AG09309 (cell line): ENCODE measurements at regions not wholly inside any gene's neighbourhood (a gene's known extent, or its start where the extent isn't known, plus 50 kb on each side); places are given as distances from the start of the nearest gene placed in this dataset.

Experiments used
- DNase-seq: peaks from one replicate; pipeline ENCODE4 v3.0.0-alpha.2; 2010; ENCODE audit warnings: low read depth
- H3K4me3 ChIP-seq: 2 replicates; pipeline ENCODE4 v1.5.1; 2011; ENCODE audit warnings: mild to moderate bottlenecking, low read depth, low read length, moderate library complexity; ENCODE audit not compliant: control insufficient read depth
- TF ChIP-seq, protein P1 (sequence below): IDR thresholded peaks from 2 replicates; pipeline ENCODE4 v1.5.1; 2011; ENCODE audit warnings: mild to moderate bottlenecking, low read depth, low read length, inconsistent platforms; ENCODE audit not compliant: insufficient read depth, control insufficient read depth; ENCODE audit errors: missing control alignments

DNA sequence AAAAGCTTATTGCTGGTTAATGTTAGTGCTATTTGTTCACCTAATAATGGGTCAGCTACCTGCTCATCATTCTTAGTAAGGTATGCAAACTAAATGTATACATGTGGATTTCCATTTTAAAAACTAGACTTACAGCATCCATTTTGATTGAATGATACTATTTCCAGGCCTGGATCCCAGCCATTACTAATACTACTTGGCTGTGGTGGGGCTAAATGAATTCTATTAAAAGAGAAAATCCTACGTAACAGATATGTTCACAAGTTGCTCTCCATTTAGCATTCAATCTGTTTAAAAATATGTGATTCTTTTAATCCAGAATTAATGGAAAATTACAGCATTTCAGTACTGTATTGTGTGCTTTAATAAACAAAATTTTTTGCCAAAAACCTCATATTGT is 169.4 kb upstream of the MIR17HG start:
- TF ChIP-seq, protein P1, sequence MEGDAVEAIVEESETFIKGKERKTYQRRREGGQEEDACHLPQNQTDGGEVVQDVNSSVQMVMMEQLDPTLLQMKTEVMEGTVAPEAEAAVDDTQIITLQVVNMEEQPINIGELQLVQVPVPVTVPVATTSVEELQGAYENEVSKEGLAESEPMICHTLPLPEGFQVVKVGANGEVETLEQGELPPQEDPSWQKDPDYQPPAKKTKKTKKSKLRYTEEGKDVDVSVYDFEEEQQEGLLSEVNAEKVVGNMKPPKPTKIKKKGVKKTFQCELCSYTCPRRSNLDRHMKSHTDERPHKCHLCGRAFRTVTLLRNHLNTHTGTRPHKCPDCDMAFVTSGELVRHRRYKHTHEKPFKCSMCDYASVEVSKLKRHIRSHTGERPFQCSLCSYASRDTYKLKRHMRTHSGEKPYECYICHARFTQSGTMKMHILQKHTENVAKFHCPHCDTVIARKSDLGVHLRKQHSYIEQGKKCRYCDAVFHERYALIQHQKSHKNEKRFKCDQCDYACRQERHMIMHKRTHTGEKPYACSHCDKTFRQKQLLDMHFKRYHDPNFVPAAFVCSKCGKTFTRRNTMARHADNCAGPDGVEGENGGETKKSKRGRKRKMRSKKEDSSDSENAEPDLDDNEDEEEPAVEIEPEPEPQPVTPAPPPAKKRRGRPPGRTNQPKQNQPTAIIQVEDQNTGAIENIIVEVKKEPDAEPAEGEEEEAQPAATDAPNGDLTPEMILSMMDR: no peak
- DNase-seq: no peak
- no peak overlapping the region for H3K4me3 ChIP-seq

DNA sequence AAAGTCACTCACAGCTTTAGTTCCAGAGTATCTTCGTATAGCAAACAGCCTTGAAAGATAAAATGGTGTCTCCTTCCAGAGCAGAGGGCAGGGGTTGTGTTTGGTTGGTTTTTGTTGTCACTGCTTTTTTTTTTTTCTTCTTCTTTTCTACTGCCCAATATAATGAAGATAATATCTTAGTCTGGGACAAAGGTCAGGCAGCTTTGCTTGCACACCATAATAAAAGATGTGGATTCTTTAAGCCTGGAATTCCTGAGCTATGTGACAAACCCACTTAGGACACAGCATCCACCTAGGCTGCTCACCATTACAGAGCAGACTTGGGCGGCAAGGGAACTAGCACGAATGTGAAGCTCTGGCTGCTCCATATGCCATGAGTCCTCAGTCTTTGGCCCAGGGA is 165.6 kb upstream of the MIR17HG start:
- H3K4me3 ChIP-seq: no peak overlapping the region
- TF ChIP-seq, protein P1: no peak
- no peak for DNase-seq

DNA sequence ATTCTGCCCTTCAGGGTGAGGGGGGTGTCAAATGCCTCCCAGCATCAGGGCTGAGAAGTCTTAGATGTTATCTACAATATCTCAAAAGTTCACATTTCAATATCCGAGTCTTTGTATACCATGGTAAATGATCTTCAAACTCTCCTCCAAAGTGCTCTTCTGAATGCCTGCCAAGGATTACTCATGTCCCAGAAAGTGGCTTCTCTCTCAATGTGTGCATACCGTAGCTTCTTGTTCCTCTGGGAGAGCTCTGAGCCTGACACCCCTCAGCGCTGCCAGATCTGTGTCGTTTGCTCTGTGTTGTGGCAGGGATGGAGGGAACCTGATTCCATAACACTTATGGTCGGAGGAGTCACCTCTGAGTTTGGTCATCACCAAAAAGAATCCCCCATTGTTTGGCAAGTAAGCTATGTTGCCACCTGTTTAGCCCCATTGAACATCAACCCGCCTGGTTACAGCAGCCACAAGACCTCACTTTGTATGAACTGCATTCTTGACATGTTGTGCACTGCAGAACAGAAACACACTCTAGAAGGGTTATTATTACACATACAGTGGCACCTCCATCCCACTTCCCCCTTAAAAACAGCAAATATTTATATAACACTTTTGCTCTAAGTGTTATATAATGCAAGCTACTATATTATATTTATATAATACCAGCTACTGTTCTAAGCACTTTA is 163.1 kb upstream of the MIR17HG start:
- no peak overlapping the region for H3K4me3 ChIP-seq
- no peak for DNase-seq
- TF ChIP-seq, protein P1: no peak

DNA sequence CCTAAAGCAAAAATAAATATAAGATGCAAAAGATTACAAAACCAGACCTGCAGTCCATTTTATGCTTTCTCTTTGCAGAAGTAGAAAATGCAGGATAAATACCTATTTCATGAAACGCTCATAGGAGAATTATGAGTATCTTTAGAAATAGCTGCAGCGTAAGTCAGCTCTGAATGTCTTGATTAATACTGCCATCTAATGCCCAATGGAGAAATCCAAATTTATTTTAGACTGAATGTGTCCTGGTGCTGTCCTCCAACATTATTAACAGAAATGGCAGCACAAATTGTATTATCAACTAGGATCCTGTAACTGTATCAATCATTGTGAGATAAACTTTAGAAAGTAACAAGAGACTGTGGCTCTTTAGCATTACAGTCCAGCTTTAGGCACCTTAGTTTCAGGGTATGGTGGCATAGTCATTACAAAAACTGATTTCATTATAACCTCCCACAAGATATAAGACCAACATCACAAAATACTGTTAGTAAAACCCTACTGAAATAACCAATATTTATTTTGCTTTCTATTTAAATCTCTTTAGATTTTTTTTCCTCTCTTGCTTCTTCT is 162.1 kb upstream of the MIR17HG start:
- DNase-seq: no peak
- no peak overlapping the region for H3K4me3 ChIP-seq
- TF ChIP-seq, protein P1: no peak

DNA sequence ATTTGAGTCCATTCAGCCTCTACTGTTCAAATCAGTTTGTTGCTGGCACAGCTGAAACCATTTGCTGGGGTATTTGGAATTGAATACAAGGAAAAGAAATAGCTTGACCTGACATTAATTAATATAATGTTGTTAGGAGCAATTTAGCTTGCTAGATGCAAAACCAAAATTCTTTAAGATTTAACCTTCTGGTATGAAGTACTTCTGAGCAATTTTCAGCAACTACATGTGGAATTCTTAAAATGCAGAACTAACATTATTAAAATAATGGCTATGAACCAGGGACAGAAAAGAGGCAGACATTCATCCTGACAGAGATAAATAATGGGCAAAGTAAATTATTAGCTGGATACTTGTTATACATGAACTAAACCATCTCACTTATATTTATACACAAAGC is 160.0 kb upstream of the MIR17HG start:
- no peak overlapping the region for H3K4me3 ChIP-seq
- no peak for DNase-seq
- TF ChIP-seq, protein P1: no peak

DNA sequence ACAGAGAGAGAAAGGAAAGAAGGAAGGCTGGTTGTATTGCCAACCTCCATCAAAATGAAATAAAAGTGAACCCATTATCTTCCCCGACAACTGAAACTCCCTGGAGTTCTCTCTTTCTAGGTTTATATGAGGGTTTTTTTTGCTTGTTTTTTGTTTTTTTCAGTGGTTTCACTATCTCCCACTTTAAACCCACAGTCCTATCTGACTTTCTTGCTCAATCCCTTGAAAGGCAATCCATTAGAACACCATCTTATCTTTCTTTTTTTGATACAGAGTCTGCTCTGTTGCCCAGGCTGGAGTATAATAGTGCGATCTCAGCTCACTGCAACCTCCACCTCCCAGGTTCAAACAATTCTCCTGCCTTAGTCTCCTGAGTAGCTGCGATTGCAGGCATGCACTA is 158.0 kb upstream of the MIR17HG start:
- TF ChIP-seq, protein P1: no peak

More for the DNA sequence above, 158.0 kb upstream of the MIR17HG start:
- no peak for DNase-seq
- no peak overlapping the region for H3K4me3 ChIP-seq
